Heart right ventricle (tissue), 16 donors: ENCODE measurements at regions not wholly inside any gene's neighbourhood (a gene's known extent, or its start where the extent isn't known, plus 50 kb on each side); places are given as distances from the start of the nearest gene placed in this dataset.
"Not testable (repeated sequence)": the region's sequence is repeated elsewhere in the genome, so short reads cannot be mapped to it uniquely, and the experiment has no call there.

ENCODE experiments used
- ATAC-seq, 8 donors: fragments of 200-7000 bp; cut with Tn5 transposase; one replicate each; pipeline ENCODE4 v1.9.1; 2020; ENCODE audit warnings: mild to moderate bottlenecking in 8 of 8, moderate library complexity in 8 of 8, moderate number of reproducible peaks in 1 of 8
- DNase-seq, 2 donors: peaks; one replicate each; pipeline ENCODE4 v3.0.0-alpha.2; 2020
- H3K27ac ChIP-seq, 10 donors: fragments of 200-600 bp; sonication (generic) in 2 of 10; one replicate each; pipeline versions ENCODE4 v1.5.0 to v1.8.0; 2020 to 2022; ENCODE audit warnings: mild to moderate bottlenecking in 3 of 10
- H3K27me3 ChIP-seq, 7 donors: fragments of 200-600 bp; one replicate each; pipeline ENCODE4 v1.8.0; 2021 to 2022; ENCODE audit warnings: mild to moderate bottlenecking in 2 of 7
- H3K36me3 ChIP-seq, 9 donors: fragments of 200-600 bp; sonication (generic) in 1 of 9; one replicate each; pipeline versions ENCODE4 v1.5.0 to v1.8.0; 2020 to 2022; ENCODE audit warnings: mild to moderate bottlenecking in 2 of 9
- H3K4me1 ChIP-seq, 9 donors: fragments of 200-600 bp; sonication (generic) in 1 of 9; one replicate each; pipeline versions ENCODE4 v1.5.0 to v1.8.0; 2020 to 2022; ENCODE audit warnings: mild to moderate bottlenecking in 4 of 9
- H3K4me3 ChIP-seq, 10 donors: fragments of 200-600 bp; sonication (generic) in 2 of 10; one replicate each; pipeline versions ENCODE4 v1.5.0 to v1.8.0; 2020 to 2022; ENCODE audit warnings: mild to moderate bottlenecking in 7 of 10, moderate library complexity in 2 of 10
- H3K9me3 ChIP-seq, 11 donors: fragments of 200-600 bp in 10 of 11; sonication (generic) in 2 of 11; one replicate each; pipeline versions ENCODE4 v1.5.0 to v1.8.0; 2013 to 2022; ENCODE audit warnings: mild to moderate bottlenecking in 2 of 11, control low read depth in 1 of 11, moderate library complexity in 1 of 11
- CTCF ChIP-seq, 9 donors: fragments of 200-600 bp; sonication (generic) in 2 of 9; IDR thresholded peaks; one replicate each; pipeline versions ENCODE4 v1.5.0 to v1.8.0; 2021 to 2022; ENCODE audit warnings: antibody characterized with exemption in 9 of 9, mild to moderate bottlenecking in 5 of 9, moderate library complexity in 1 of 9
- WGBS, 2 donors: extraction: QIAGEN DNeasy Blood & Tissue Kit; methylation state at CpG; one replicate each; pipeline ENCODE4 v1.1.7; 2013; ENCODE audit warnings: inconsistent platforms in 1 of 2; 5-methylcytosine and 5-hydroxymethylcytosine counted together
- intact Hi-C, 10 donors: fragments of 100-400 bp; cut with DNase I; formaldehyde crosslinking; loops; one replicate each; pipeline versions ENCODE4 v1.11.1 to v1.14.2; 2022
- donor health status: Arrhythmogenic right ventricular cardiomyopathy.
- donor health status: ischemic (EF 13 %, LVEDD 7.1; RV severe dilation, severe dysfunction).
- donor health status: healthy with polysubstance abuse.
- donor health status: DM: no; HTN: yes; CAD: no.
- donor health status: DM: no; HTN: no; CAD: no.
- donor health status: ischemic (EF 25% LVEDD 6.9; RV normal size, moderate dysfunction).
- donor health status: ischemic (EF 25% LVEDD 5.7; RV mildly dilated, moderate dysfunction).
- donor health status: healthy.
- donor health status: DM: yes; HTN: yes; CAD: no.
- donor health status: Ischemic cardiomyopathy.
- donor health status: ischemic (EF 35%, LVEDD 5.7; RV mildly dilated, moderate dysfunction).
- donor health status: nonischemic (EF 11% LVEDD 7.7; RV severe dilation, severe dysfunction).
- donor health status: DM: yes; HTN: yes; CAD: no.
- donor health status: PGD.
- donor health status: ischemic (EF 29% LVEDD 5.4; RV normal size, mild dysfunction).
- donor health status: nonischemic (EF 23%, LVEDD 6.1; RV moderate dilation, normal function).

- Histone ChIP-seq H3K36me3 (no peaks in the 10 kb centered on the region), H3K27ac (no peak overlapping the region), H3K27me3 (peaks cover 0 to 4% (median 0%) of the 10 kb centered on the region in 7 donors), H3K9me3 (no peaks in the 10 kb centered on the region), H3K4me3 (no peak overlapping the region), H3K4me1 (no peaks in the 10 kb centered on the region)
- DNase-seq: no peak
- ATAC-seq: no peak
- intact Hi-C loops: no loop called here
- WGBS, 2 donors: 49 to 52% methylated on average over 3 of the region's 3 CpGs
- TF ChIP-seq CTCF (IDR thresholded peaks at IDR 0.05): no peak
Measured at GRCh38 chr11:82505379-82505778, 228.3 kb downstream of the FAM181B start.

DNA sequence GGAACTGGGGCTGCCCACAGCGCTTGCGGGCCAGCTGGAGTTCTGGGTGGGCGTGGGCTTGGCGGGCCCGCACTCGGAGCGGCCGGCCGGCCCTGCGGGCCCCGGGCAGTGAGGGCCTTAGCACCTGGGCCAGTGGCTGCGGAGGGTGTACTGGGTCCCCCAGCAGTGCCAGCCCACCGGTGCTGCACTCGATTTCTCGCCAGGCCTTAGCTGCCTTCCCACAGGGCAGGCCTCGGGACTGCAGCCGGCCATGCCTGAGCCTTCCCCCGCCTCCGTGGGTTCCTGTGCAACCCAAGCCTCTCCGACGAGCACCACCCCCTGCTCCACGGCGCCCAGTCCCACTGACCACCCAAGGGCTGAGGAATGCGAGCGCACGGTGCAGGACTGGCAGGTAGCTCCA is 232.5 kb downstream of the FAM181B start:
- H3K27me3 ChIP-seq, DNase-seq, H3K9me3 ChIP-seq, H3K4me3 ChIP-seq, intact Hi-C loops, H3K4me1 ChIP-seq, H3K27ac ChIP-seq, ATAC-seq, H3K36me3 ChIP-seq: not testable (repeated sequence)
- WGBS, 2 donors: 95 to 98% methylated on average over 25 to 26 of the region's 26 CpGs

GRCh38 chr11:82494988-82495432 is 238.7 kb downstream of the FAM181B start:
- Histone ChIP-seq H3K36me3 (no peaks in the 10 kb centered on the region), H3K4me1 (no peaks in the 10 kb centered on the region), H3K27ac (no peak overlapping the region), H3K9me3 (peaks cover 0 to 14% (median 6%) of the 10 kb centered on the region in 11 donors), H3K27me3 (no peaks in the 10 kb centered on the region), H3K4me3 (no peak overlapping the region)
- TF ChIP-seq CTCF (IDR thresholded peaks at IDR 0.05): peak in 3 of 9 donors; percentile 17 to 39 (median 29)
- no peak for ATAC-seq
- no peak for DNase-seq
- WGBS, 2 donors: 41 to 47% methylated on average over 3 of the region's 3 CpGs
- intact Hi-C loops: no loop called here

GRCh38 chr11:82474876-82475275 is 258.8 kb downstream of the FAM181B start:
- intact Hi-C loops: no loop called here
- Histone ChIP-seq H3K4me3 (no peak overlapping the region), H3K4me1 (no peaks in the 10 kb centered on the region), H3K27me3 (no peaks in the 10 kb centered on the region), H3K36me3 (no peaks in the 10 kb centered on the region), H3K27ac (no peak overlapping the region), H3K9me3 (peaks cover 0 to 5% (median 0%) of the 10 kb centered on the region in 11 donors)
- ATAC-seq (no peak), DNase-seq (no peak)
- TF ChIP-seq CTCF (IDR thresholded peaks at IDR 0.05): no peak
- WGBS, 2 donors: 61 to 66% methylated on average over 3 of the region's 3 CpGs

DNA sequence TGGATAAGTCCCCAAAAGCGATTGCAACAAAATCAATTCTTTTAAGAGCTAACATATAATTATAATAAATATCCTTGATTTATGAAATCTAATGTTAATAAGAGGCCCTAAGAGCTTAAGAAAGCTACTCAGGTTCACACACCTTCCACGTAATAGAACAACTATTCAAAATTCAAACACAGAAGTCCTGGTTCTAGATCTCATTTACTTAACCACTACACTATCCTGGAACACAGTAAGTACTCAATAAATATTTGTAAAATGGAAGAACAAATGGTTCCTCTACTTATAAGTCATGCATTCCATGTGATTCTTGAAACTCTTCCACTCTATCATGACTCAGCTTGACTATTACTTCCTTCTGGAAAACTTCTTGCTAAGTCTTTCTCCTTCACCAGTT is 268.2 kb downstream of the FAM181B start:
- 89 to 92% methylated on average over 2 of the region's 2 CpGs for WGBS, 2 donors
- no peak for ATAC-seq

More for the DNA sequence above, 268.2 kb downstream of the FAM181B start:
- Histone ChIP-seq H3K36me3 (no peaks in the 10 kb centered on the region), H3K4me1 (no peaks in the 10 kb centered on the region), H3K27ac (no peak overlapping the region), H3K27me3 (no peaks in the 10 kb centered on the region), H3K9me3 (peaks cover 0 to 4% (median 0%) of the 10 kb centered on the region in 11 donors), H3K4me3 (no peak overlapping the region)
- intact Hi-C loops: no loop called here
- no peak for DNase-seq
- TF ChIP-seq CTCF (IDR thresholded peaks at IDR 0.05): no peak
